ENCODE measurements at regions not wholly inside any gene's neighbourhood (a gene's known extent, or its start where the extent isn't known, plus 50 kb on each side); places are given as distances from the start of the nearest gene placed in this dataset.

- TF ChIP-seq, protein P1, sequence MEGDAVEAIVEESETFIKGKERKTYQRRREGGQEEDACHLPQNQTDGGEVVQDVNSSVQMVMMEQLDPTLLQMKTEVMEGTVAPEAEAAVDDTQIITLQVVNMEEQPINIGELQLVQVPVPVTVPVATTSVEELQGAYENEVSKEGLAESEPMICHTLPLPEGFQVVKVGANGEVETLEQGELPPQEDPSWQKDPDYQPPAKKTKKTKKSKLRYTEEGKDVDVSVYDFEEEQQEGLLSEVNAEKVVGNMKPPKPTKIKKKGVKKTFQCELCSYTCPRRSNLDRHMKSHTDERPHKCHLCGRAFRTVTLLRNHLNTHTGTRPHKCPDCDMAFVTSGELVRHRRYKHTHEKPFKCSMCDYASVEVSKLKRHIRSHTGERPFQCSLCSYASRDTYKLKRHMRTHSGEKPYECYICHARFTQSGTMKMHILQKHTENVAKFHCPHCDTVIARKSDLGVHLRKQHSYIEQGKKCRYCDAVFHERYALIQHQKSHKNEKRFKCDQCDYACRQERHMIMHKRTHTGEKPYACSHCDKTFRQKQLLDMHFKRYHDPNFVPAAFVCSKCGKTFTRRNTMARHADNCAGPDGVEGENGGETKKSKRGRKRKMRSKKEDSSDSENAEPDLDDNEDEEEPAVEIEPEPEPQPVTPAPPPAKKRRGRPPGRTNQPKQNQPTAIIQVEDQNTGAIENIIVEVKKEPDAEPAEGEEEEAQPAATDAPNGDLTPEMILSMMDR (conservative IDR thresholded peaks at IDR 0.05): no peak
- no peak for TF ChIP-seq EZH2 (IDR thresholded peaks at IDR 0.05; ENCODE audit: low read depth)
These were observed 132.4 kb upstream of the FTMT start for GRCh38 chr5:121719255-121719654.
